ENCODE measurements at regions not wholly inside any gene's neighbourhood (a gene's known extent, or its start where the extent isn't known, plus 50 kb on each side); places are given as distances from the start of the nearest gene placed in this dataset.
A peak's percentile ranks its signal among the peaks of the same experiment; 100 is the strongest.
"Not testable (repeated sequence)": the region's sequence is repeated elsewhere in the genome, so short reads cannot be mapped to it uniquely, and the experiment has no call there.

DNA sequence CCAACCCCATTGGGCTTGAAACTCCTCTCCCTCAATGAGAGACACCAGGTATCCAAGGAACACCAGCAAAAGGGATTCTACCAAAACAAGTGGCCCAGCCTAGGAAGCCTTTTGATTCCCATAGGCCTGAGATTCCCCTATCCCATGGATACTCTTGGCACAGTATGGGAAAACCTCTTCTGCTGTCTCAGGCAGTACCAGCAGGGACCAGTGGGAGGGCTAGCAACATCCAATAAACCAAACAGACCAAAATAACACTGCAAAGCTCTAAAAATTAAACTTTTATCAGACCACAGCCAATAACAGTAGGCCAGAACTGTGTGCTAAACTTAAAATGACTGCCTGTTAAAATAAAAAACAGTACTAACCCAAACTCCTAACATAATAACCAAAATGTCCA lies 153.9 kb upstream of the CES5A start:
- DNase-seq (ENCODE audit: low read depth in 4 of 4, low spot score in 3 of 4), result no peak

DNA sequence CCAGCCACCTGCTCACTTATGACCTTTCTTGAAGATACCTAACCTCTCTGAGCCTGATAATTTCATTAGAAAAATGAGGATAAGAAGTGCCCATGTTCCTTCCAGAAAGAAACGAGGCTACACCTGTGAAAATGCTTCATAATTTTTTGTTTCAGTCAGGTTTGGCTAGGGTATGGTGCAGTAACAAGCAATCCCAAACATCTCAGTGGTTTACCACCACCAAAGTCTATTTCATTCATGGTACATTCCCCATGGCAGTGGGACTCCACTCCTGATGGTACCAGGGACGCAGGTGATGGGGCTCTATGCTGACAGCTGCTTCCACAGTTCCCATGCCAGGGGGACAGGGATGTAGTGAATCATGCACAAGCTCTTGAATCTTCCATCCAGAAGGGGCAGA lies 147.6 kb upstream of the CES5A start:
- DNase-seq (ENCODE audit: low read depth in 4 of 4, low spot score in 3 of 4), result no peak

DNA sequence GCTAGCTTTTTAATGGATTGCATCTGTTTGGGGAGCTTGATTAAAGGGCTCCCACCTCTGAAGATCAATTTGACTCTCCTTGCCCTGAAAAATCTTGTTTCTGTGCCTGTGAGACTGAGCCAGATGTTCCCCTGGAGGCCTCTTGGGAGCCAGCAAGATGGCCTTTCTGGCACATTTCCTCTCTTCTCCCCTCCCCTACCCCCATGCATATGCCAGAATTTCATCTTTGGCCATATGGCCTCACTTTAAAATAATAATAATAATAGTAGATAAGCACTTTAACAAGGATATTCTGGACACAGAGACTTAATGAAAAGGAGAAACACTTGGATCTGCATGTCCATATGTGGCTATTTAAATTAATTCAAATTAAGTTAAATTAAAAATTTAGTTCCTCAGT lies 144.1 kb upstream of the CES5A start:
- no peak for DNase-seq (ENCODE audit: low read depth in 4 of 4, low spot score in 3 of 4)

GRCh38 chr16:56013962-56014552 lies 138.9 kb upstream of the CES5A start:
- DNase-seq (ENCODE audit: low read depth in 4 of 4, low spot score in 3 of 4), result peak; percentile 56 to 71 (median 68)

GRCh38 chr16:56012482-56012811 lies 137.3 kb upstream of the CES5A start:
- DNase-seq (ENCODE audit: low read depth in 4 of 4, low spot score in 3 of 4), result no peak

GRCh38 chr16:56011808-56012481 lies 136.8 kb upstream of the CES5A start:
- DNase-seq (ENCODE audit: low read depth in 4 of 4, low spot score in 3 of 4), result no peak

DNA sequence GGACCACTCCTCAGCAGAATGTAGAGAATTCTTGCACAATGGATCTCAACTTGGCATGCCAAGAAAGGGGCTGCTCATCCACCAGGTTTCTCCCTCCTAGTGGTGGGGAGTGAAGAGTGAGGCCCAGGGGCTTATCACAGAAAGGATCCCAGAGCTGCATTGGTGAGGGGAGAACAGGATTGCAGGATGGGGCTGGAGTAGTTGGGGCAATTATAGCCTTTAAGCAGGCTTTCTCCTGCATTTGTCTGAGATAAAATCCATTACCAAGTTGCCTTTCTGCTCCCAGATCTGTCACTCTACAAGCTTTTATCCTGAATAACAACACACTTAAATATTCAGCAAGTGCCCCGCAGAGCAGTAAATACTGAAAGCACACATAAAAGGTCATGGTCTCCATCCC lies 130.8 kb upstream of the CES5A start:
- no peak for DNase-seq (ENCODE audit: low read depth in 4 of 4, low spot score in 3 of 4)

GRCh38 chr16:55999683-56000082 lies 124.5 kb upstream of the CES5A start:
- no peak for DNase-seq (ENCODE audit: low read depth in 4 of 4, low spot score in 3 of 4)

- DNase-seq (ENCODE audit: low read depth in 4 of 4, low spot score in 3 of 4), result no peak
Observed at GRCh38 chr16:55993088-55993487, 117.9 kb upstream of the CES5A start.

- DNase-seq (ENCODE audit: low read depth in 4 of 4, low spot score in 3 of 4), result no peak
Observed at GRCh38 chr16:55992551-55992950, 117.4 kb upstream of the CES5A start.

DNA sequence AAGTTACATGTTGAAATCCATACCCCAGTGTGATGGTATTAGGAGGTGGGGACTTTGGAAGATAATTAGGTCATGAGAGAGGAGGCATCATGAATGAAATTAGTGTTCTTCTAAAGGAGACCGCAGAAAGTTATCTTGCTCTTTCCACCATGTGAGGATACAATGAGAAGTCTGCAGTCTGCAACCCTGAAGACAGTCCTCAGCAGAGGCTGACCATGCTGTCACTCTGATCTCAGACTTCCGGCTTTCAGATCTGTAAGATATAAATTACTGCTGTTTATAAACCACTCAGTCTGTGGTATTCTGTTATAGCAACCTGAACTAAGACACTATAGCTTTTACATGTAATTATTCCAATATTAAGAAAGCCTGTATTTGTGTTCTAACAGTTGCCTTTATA lies 116.7 kb upstream of the CES5A start:
- no peak for DNase-seq (ENCODE audit: low read depth in 4 of 4, low spot score in 3 of 4)

DNA sequence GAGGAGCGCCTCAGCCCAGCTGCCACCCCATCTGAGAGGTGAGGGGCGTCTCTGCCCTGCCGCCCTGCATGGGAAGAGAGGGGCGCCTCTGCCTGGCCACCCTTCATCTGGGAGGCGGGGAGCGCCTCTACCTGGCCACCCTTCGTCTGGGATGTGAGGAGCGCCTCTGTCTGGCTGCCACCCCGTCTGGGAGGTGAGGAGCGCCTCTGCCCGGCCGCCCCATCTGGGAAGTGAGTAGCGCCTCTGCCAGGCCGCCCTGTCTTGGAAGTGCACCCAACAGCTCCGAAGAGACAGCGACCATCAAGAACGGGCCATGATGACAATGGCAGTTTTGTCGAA lies 114.4 kb upstream of the CES5A start:
- no peak for DNase-seq (ENCODE audit: low read depth in 4 of 4, low spot score in 3 of 4)

DNA sequence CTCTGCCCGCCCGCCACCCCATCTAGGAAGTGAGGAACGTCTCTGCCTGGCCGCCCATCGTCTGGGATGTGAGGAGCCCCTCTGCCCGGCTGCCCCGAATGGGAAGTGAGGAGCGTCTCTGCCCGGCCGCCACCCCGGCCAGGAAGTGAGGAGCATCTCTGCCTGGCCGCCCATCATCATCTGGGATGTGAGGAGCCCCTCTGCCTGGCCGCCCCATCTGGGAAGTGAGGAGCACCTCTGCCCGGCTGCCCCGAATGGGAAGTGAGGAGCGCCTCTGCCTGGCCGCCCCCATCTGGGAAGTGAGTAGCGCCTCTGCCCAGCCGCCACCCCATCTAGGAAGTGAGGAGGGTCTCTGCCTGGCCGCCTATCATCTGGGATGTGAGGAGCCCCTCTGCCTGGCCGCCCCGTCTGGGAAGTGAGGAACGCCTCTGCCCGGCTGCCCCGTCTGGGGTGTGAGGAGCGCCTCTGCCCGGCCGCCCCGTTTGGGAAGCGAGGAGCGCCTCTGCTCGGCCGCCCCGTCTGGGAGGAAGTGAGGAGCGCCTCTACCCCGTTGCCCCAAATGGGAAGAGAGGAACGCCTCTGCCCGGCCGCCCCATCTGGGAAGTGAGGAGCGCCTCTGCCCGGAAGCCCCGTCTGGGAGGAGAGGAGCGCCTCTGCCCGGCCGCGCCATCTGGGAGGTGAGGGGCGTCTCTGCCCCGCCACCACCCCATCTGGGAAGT lies 113.8 kb upstream of the CES5A start:
- not testable (repeated sequence) for DNase-seq (ENCODE audit: low read depth in 4 of 4, low spot score in 3 of 4)

DNA sequence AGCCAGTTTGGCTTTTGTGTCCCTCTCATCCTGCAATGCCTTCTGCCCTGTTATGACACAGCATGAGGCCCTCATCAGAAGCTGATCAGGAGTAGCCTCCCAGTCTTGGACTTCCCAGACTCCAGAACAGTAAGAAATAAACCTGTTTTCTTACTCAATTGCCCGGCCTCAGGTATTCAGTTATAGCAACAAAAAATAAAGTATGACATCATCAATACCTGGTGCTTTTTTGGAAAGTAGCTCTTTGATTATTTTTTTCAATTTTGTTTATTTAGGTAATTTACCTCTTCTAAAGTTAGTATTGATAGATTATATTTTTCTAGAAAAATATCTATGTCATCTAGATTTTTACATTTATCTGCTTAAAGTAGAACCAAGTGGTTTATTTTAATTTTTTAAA lies 112.8 kb upstream of the CES5A start:
- no peak for DNase-seq (ENCODE audit: low read depth in 4 of 4, low spot score in 3 of 4)

DNA sequence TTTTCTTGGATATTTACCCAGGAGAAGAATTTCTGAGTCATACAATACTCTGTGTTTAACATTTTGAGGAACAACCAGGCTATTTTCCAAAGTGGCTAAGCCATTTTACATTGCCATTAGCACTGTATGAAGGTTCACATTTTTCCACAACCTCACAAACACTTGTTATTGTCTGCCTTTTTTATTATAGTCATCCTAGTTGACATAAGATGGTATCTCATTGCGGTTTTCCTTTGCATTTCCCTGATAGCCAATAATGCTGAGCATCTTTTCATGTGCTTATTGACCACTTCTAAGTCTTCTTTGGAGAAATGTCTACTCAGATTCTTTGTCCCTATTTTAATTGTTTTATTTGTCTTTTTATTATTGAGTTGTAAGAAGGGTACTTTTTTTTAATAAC lies 107.4 kb upstream of the CES5A start:
- no peak for DNase-seq (ENCODE audit: low read depth in 4 of 4, low spot score in 3 of 4)

GRCh38 chr16:55981557-55981956 lies 106.4 kb upstream of the CES5A start:
- no peak for DNase-seq (ENCODE audit: low read depth in 4 of 4, low spot score in 3 of 4)

DNA sequence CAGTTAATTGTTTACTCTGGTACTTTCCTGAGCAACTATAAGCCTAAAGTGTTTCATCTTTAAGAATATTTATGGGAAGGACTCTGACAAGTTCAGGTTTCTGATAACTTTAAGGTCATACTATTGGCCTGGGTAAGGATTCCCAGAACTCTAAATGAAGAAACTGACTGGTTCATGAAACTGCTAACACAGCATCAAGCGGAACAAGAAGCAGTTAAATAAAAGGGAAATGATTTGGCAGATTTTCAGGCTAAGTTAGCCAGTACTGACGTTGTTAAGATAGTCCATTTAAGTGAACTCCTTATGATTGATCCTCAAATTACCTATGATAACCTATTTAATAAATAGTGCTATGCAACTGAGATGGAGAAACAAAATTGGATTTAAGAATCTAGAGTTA lies 101.6 kb upstream of the CES5A start:
- no peak for DNase-seq (ENCODE audit: low read depth in 4 of 4, low spot score in 3 of 4)

DNA sequence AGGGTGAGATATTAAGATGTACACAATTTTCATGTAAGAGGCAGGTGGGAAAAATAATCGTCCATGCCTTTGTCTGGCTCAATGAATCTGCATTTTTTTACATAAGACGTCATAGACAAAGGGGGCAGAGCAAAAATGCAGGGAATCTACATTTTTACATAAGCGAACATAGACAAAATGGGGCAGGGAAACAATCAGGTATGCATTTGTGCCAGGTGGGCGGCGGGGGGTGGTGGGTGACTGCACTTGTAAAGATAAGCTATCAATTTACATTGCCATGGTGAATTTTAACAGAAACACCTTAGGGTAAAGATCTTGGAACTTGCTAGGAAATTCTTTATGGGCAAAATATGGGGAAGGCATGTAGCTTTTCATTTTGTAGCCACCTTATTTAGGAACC lies 96.3 kb upstream of the CES5A start:
- DNase-seq (ENCODE audit: low read depth in 4 of 4, low spot score in 3 of 4), result no peak

DNA sequence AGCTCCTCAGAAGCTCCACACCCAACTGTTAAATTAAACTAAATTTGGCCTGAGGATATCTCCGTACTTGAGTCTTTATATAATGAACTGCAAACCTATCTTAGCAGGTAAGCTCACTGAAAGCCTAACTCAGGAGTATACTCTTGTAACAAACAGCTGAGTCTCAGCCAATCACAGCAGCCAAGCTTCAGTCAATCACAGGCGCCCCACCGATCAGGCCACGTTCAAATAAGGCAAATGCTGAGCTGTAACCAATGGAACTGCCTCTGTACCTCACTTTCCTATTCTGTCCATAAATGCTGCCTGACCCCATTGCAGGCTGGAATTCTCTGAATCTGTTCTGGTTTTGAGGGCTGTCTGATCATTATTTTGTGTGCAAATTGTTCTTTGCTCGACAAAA lies 93.0 kb upstream of the CES5A start:
- DNase-seq (ENCODE audit: low read depth in 4 of 4, low spot score in 3 of 4), result no peak

GRCh38 chr16:55964923-55965475 lies 89.8 kb upstream of the CES5A start:
- DNase-seq (ENCODE audit: low read depth in 4 of 4, low spot score in 3 of 4), result no peak

DNA sequence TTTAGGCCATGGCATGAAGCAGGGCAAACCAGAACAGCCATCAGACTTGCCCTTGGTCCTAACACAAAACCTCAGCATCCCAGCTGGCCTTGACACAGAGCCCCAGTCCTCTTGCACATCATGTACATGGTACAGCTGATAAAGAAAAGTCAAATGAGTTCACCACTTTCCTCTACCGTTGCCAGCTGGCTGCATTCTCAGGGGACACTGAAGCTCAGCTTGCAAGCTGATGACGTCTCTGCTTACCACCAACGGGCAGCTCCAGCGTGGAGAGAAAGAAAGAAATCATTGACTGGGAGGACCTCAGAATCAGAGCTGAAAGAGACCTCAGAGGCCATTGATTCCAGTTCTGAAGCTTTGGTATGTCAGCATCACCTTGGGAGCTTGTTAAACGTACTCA lies 80.7 kb upstream of the CES5A start:
- DNase-seq (ENCODE audit: low read depth in 4 of 4, low spot score in 3 of 4), result no peak

GRCh38 chr16:55955424-55955823 lies 80.3 kb upstream of the CES5A start:
- DNase-seq (ENCODE audit: low read depth in 4 of 4, low spot score in 3 of 4), result no peak

Measured in right renal pelvis (tissue), 4 donors.